ENCODE measurements at regions not wholly inside any gene's neighbourhood (a gene's known extent, or its start where the extent isn't known, plus 50 kb on each side); places are given as distances from the start of the nearest gene placed in this dataset.
A peak's percentile ranks its signal among the peaks of the same experiment; 100 is the strongest.
"Not testable (repeated sequence)": the region's sequence is repeated elsewhere in the genome, so short reads cannot be mapped to it uniquely, and the experiment has no call there.

DNA sequence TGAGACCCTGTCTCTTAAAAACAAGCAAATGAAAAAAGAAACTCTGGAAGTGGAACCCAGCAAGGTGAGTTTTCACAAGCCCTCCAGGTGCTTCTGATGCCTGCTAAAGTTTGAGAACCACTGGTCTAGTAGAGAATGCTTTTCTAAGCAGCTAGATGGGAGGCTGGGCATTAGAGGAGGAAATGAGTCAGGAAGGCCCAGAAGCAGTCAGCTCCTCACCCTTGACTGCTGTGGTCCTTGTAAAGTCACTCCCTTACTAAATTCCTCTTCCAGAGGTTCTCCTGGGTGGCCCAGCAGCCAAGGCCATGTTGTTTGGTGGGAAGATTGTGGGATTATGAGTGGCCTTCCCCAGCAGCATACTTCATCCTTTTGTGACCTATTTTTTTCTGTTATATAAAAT lies 52.0 kb upstream of the FYN start:
- DNase-seq = peak; percentile 80

DNA sequence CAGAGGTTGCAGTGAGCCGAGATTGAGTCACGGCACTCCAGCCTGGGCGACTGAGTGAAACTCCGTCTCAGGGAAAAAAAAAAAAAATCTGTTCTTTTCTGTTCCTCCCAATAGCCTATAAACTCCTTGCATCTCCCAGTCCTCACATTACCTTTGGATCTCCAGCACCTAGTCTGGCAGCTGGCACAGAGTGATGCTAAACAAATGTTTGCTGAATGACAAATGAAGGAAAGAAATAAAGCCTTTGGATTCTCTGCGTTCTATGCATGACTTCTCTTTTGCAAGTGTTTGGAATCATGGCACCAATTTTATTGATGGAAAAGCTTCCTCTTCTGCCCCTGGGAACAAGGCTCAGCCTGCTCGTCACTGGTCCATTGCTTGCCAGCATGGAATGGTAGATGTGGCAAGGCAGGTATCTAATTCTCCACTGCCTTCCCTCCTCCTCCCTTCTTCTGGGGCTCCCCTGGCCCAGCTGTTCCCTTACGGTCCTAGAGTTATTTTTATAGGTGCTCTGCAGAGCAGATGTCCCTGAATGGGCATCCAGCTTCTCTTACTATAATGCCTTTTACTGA lies 53.6 kb upstream of the FYN start:
- no peak for DNase-seq

DNA sequence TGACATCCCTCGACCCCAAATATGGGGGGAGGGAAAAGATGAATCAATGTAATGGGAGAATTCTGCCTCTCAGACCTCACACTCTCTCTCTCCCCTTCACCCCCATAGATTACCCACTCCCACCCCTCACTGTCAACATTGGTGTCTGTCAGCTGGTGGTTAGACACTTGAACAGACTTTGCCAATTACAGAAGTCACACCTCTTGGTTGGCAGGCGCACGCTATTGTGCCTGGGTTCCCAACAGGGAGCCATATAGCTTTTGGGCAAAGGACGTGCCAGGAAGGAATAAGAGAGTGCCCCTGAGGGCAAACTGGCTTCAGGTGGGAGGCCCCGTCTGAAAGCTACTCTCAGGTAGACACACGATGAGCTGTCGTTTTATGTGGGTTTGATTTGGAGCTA lies 54.1 kb upstream of the FYN start:
- no peak for DNase-seq

DNA sequence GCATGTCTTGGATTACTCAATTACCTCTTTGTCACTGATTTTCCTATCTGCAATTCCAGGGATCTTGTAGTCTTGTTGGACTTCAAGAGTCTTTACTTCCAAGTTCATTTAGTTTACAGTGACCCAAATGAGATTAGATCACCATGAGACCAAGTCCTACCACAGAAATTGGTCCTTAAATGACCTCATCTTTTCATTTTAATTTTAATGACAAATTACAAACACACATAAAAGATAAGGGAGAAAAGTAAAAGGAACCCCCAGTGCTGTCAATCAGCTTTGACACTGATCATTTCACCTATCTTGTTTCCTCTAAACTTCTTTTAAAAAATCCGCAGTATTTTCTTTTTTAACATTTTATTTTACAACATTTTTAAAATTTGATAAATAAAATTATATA lies 54.9 kb upstream of the FYN start:
- no peak for DNase-seq

GRCh38 chr6:111934611-111935010 lies 61.4 kb upstream of the FYN start:
- not testable (repeated sequence) for DNase-seq

DNA sequence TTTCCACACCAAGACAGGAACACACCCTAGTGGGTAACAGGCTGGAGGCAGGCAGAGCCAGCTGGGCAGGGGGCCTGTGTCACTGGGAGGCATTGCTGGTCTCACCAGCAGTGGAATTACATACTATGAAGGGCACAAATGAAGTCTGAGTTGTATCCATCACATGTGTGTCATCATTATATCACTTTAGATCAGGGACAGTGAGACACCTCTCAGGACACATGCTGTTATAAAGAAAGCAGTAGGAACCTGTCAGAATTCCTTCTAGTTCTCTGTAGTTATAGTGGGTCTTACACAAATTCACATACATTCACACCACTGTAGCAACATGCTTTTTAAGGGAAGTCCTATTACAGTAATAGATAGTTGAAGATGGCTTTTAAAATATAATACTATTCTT lies 63.5 kb upstream of the FYN start:
- no peak for DNase-seq

- peak; percentile 83 for DNase-seq
Measured at GRCh38 chr6:111938710-111939109, 65.5 kb upstream of the FYN start.

- DNase-seq = no peak
Measured at GRCh38 chr6:111939902-111940301, 66.7 kb upstream of the FYN start.

- no peak for DNase-seq
Measured at GRCh38 chr6:111940801-111941200, 67.5 kb upstream of the FYN start.

DNA sequence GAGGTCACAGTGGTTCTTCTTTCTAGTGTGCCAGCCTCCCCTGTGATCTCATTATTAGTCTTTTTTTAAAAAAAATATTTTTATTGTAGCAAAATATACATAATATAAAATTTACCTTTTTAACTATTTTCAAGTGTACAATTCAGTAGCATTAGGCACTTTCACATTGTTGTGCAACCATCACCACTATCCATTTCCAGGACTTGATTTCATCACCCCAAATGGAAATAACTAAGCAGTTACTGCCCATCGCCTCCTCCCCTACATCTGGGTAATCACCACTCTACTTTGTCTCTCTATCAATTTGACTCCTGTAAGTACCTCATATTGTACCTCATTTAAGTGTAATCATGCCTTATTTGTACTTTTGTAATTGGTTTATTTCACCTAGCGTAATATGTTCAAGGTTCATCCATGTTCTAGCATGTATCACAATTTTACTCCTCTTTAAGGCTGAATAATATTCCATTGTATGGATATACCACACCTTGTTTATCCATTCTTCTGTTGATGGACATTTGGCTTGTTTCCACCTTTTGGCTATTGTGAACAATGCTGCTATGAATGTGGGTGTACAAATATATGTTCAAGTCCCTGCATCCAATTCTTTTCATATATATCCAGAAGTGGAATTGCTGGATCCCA lies 68.6 kb upstream of the FYN start:
- no peak for DNase-seq

GRCh38 chr6:111942561-111942960 lies 69.3 kb upstream of the FYN start:
- no peak for DNase-seq

- no peak for DNase-seq
Measured at GRCh38 chr6:111943266-111943665, 70.0 kb upstream of the FYN start.

DNA sequence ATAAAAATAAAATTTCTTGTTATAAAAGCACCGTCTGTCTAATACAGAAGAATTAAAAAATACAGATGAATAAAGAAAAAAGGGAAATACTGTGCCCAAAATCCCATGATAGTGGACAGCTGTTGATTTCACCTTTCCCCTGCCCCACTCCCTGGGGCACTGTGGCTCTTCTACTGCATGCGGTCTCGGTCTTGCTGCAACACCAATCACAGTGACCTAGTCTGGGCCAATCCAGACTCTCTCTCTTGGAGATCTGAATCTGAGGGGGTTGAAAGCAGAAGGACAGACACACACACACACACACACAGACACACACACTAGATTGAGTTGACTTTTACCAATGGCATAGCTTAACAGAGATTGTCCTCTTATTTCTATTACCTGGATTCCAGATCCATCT lies 70.5 kb upstream of the FYN start:
- no peak for DNase-seq

DNA sequence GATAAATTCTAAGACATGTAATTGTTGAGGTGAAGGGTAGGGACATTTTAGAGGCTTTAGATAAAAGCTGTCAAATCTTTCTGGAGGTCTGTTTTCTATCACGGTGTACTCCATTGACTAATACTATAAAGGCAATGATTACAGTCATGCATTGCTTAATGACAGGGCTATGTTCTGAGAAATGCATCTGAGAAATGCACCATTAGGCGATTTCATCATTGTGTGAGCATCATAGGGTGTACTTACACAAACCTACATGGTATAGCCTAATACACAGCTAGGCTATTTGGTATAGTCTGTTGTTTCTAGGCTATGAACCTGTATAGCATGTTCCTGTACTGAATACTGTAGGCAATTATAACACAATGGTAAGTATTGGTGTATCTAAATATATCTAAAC lies 71.3 kb upstream of the FYN start:
- DNase-seq = peak; percentile 24

- no peak for DNase-seq
Measured at GRCh38 chr6:111949546-111949945, 76.3 kb upstream of the FYN start.

- DNase-seq = not testable (repeated sequence)
Measured at GRCh38 chr6:111949984-111950383, 76.7 kb upstream of the FYN start.

DNA sequence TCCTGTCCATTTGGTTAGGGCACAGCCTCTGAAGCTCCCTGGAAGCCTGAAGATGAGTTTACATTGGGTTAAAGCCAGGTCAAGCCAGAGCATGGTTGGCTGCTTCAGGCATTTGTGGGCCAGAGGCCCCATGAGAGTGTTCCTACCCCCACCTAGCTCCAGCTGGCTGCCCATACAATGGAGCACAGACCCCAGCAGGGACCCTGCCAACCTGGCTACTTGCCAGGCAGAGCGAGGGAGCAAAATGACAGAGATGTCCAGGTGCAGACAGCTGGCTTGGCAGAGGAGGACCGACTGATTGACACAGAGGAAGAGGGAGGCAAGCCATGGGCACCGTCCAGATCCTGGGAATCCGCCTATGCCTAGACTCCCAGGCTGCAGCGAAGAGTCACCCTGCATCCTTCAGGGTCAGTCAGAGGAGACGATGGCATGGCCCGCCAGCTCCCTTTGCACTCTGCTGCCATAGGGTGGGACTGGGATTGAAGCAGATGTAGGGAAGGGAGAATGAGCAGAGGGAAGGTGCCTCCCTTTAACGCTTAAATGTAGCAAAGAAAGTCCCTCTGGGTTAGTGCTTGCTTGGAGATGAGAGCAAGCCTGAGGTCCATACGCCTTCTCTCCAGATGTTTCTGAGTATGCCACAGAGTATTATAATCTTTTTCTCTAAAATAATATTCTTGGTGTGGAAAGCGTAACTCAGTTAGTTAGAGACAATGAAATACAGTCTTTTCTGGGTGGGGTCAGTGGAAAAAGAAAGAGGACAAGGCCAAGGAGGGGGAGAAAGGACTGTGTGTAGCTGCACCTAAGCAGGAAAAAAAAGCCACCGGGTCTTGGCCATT lies 77.6 kb upstream of the FYN start:
- DNase-seq = peak; percentile 10

DNA sequence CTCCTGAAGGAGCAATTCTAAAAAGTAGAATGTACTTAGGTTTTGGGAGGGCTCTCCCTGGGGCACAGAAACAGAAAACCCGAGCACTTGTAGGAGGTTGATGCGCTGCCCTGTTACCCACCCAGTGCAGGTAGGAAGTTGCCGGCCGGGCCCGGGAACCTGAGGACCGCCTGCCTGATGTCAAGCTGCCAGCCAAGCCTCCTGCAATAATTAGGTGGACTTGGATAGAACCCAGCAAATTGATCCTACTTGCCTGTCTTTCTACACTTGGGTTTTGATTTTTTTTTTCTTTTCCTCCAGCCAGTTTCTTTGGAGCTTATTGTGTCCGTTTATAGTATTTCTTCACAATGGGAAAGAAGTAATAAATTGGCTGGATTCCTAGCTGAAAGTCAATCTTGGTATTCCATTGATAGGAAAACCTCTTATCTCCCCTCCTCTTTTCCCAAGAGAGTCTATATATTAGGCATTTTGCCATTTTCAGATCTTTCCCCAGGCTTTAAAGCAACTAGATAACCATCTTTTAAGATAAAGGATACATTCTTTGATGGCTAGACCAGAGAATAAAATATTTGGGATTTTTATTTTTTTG lies 78.3 kb upstream of the FYN start:
- peak; percentile 12 for DNase-seq

DNA sequence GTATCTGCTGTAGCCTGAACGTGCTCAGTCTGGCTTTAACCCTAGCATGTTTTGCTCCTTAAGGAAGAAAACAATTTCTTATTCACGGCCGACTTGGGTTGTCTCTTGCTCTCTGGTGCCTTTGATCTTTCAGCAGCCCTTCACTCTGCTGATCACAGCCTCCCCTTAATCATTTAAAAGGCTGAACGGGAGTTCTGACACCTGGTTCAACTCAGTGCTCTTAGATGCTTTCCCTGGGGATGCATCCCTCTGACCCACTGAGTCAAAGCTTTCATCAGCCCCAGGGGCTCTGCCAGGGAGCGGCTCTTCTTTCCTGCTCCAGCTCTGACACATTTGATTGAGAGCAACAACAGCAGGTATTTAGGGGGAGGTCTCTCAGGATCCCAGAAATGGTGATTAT lies 79.0 kb upstream of the FYN start:
- DNase-seq = peak; percentile 40

GRCh38 chr6:111952821-111953540 lies 79.7 kb upstream of the FYN start:
- DNase-seq = peak; percentile 78

- no peak for DNase-seq
Measured at GRCh38 chr6:111956098-111956497, 82.8 kb upstream of the FYN start.

GRCh38 chr6:111957623-111958315 lies 84.5 kb upstream of the FYN start:
- no peak for DNase-seq

Data from fibroblast of skin of abdomen (primary cell).